ENCODE measurements at regions not wholly inside any gene's neighbourhood (a gene's known extent, or its start where the extent isn't known, plus 50 kb on each side); places are given as distances from the start of the nearest gene placed in this dataset.

- TF ChIP-seq CTCF (conservative IDR thresholded peaks at IDR 0.05; ENCODE audit: low read depth, low read length) = no peak
- no peak for TF ChIP-seq EZH2 (IDR thresholded peaks at IDR 0.05; ENCODE audit: borderline replicate concordance, low read depth, low read length, poor library complexity, severe bottlenecking)
Observed at GRCh38 chr7:152984421-152984820, 224.9 kb downstream of the ACTR3B start.

All from A673 (cell line).